MCF 10A (cell line): ENCODE measurements at regions not wholly inside any gene's neighbourhood (a gene's known extent, or its start where the extent isn't known, plus 50 kb on each side); places are given as distances from the start of the nearest gene placed in this dataset.
A peak's percentile ranks its signal among the peaks of the same experiment; 100 is the strongest.

Source experiments
- BruUV-seq: library from RNA; stranded (reverse); fragments of 400-500 nt; replicated peaks from 2 replicates; lab custom pipeline; 2021; lab: Mats Ljungman, UMichigan
- CTCF ChIA-PET: fragments of 300-600 bp; sonication (Branson Sonifier 250); formaldehyde crosslinking; extraction: SDS; loops from one replicate; lab custom pipeline; 2021; ENCODE audit warnings: antibody characterized with exemption, inconsistent platforms; lab: Yijun Ruan, JAX
- POLR2A ChIA-PET: fragments of 300-600, 350-650 bp; sonication (Branson Sonifier 250); formaldehyde crosslinking; extraction: SDS; loops from one replicate; lab custom pipeline; 2020; ENCODE audit warnings: antibody characterized with exemption, inconsistent platforms; lab: Yijun Ruan, JAX
- DNase-seq: peaks from one replicate; pipeline ENCODE4 v3.0.0-alpha.2; 2018; ENCODE audit not compliant: unreplicated experiment
- H3K27ac Mint-ChIP-seq: one replicate; pipeline ENCODE4 v1.8.0; 2022; ENCODE audit warnings: mild to moderate bottlenecking, low read depth, mixed read lengths; ENCODE audit not compliant: unreplicated experiment
- H3K27me3 Mint-ChIP-seq: one replicate; pipeline ENCODE4 v1.8.0; 2022; ENCODE audit warnings: mixed read lengths; ENCODE audit not compliant: insufficient read depth, unreplicated experiment
- H3K36me3 Mint-ChIP-seq: one replicate; pipeline ENCODE4 v1.8.0; 2022; ENCODE audit warnings: mild to moderate bottlenecking, moderate library complexity, mixed read lengths; ENCODE audit not compliant: insufficient read depth, unreplicated experiment
- H3K4me1 Mint-ChIP-seq: one replicate; pipeline ENCODE4 v1.8.0; 2022; ENCODE audit warnings: mixed read lengths; ENCODE audit not compliant: insufficient read depth, unreplicated experiment
- H3K4me3 Mint-ChIP-seq: one replicate; pipeline ENCODE4 v1.8.0; 2022; ENCODE audit warnings: mild to moderate bottlenecking, moderate library complexity, mixed read lengths; ENCODE audit not compliant: unreplicated experiment
- H3K9me3 Mint-ChIP-seq: one replicate; pipeline ENCODE4 v1.8.0; 2022; ENCODE audit warnings: mixed read lengths; ENCODE audit not compliant: unreplicated experiment
- CTCF ChIP-seq: fragments of 200-600 bp; IDR thresholded peaks from one replicate; pipeline ENCODE4 v1.8.0; 2022; ENCODE audit warnings: antibody characterized with exemption, mild to moderate bottlenecking; ENCODE audit not compliant: unreplicated experiment
- intact Hi-C: fragments of 100-400 bp; cut with micrococcal nuclease; formaldehyde crosslinking; loops from 2 replicates; pipeline ENCODE4 v1.14.1; 2022

GRCh38 chr7:131897016-131897789 lies 340.8 kb upstream of the PODXL start:
- Mint-ChIP-seq H3K9me3 (peaks cover 14% of the 10 kb centered on the region), H3K36me3 (no peaks in the 10 kb centered on the region), H3K27me3 (no peaks in the 10 kb centered on the region), H3K4me1 (peaks cover 14% of the 10 kb centered on the region), H3K27ac (peak overlapping the region; percentile 56), H3K4me3 (no peak overlapping the region)
- peak; percentile 80 for DNase-seq
- TF ChIP-seq CTCF: no peak
- ChIA-PET POLR2A (interaction anchor here (0.6 to 1.2 kb wide), 3 partner anchors 11 to 24 kb away, joined by 3 read pairs; no protein-coding TSS in a partner anchor), CTCF (interaction anchor here (0.5 to 1.5 kb wide), 5 partner anchors 10 to 684 kb away, joined by 3 to 7 read pairs (median 3); no protein-coding TSS in a partner anchor)
- BruUV-seq: no TSS peak
- intact Hi-C loops: loop anchor here (5.0 kb wide), 1 partner anchor 40 kb away; no protein-coding TSS in a partner anchor

- H3K27me3 Mint-ChIP-seq: no peaks in the 10 kb centered on the region
- peak overlapping the region; percentile 56 for H3K27ac Mint-ChIP-seq
- no peak for DNase-seq
- peaks cover 10% of the 10 kb centered on the region for H3K9me3 Mint-ChIP-seq
- no peak overlapping the region for H3K4me3 Mint-ChIP-seq
- no peak for TF ChIP-seq CTCF
- H3K36me3 Mint-ChIP-seq: no peaks in the 10 kb centered on the region
- intact Hi-C loops: loop anchor here (5.0 kb wide), 1 partner anchor 39 kb away; no protein-coding TSS in a partner anchor
- no TSS peak for BruUV-seq
- ChIA-PET CTCF (interaction anchor here (0.5 to 0.6 kb wide), 3 partner anchors 30 to 792 kb away, joined by 3 to 5 read pairs (median 4); no protein-coding TSS in a partner anchor), POLR2A (interaction anchor here (0.6 to 1.2 kb wide), 3 partner anchors 12 to 190 kb away, joined by 3 to 5 read pairs (median 3); no protein-coding TSS in a partner anchor)
- peaks cover 14% of the 10 kb centered on the region for H3K4me1 Mint-ChIP-seq
These were observed 339.9 kb upstream of the PODXL start for GRCh38 chr7:131896165-131896863.

GRCh38 chr7:131895541-131896164 lies 339.2 kb upstream of the PODXL start:
- BruUV-seq: no TSS peak
- ChIA-PET POLR2A (interaction anchor here (0.6 to 1.2 kb wide), 4 partner anchors 13 to 191 kb away, joined by 3 to 5 read pairs (median 3); no protein-coding TSS in a partner anchor), CTCF (interaction anchor here (0.6 kb wide), 1 partner anchor 791 kb away, joined by 4 read pairs; no protein-coding TSS in a partner anchor)
- intact Hi-C loops: loop anchor here (5.0 kb wide), 1 partner anchor 38 kb away; no protein-coding TSS in a partner anchor
- Mint-ChIP-seq H3K4me3 (no peak overlapping the region), H3K4me1 (peaks cover 14% of the 10 kb centered on the region), H3K27me3 (no peaks in the 10 kb centered on the region), H3K36me3 (no peaks in the 10 kb centered on the region), H3K9me3 (peaks cover 10% of the 10 kb centered on the region), H3K27ac (peak overlapping the region; percentile 56)
- TF ChIP-seq CTCF: no peak
- peak; percentile 90 for DNase-seq
